ENCODE measurements at regions not wholly inside any gene's neighbourhood (a gene's known extent, or its start where the extent isn't known, plus 50 kb on each side); places are given as distances from the start of the nearest gene placed in this dataset.

GRCh38 chr13:50116430-50116973 lies 101.3 kb downstream of the KCNRG start:
- peak; percentile 29 for DNase-seq (ENCODE audit: low read depth)
- no peak overlapping the region for H3K4me3 ChIP-seq (replicated peaks; ENCODE audit: low read depth, low read length)
- no peak for TF ChIP-seq CTCF (IDR thresholded peaks at IDR 0.05; ENCODE audit: low read length, missing control alignments)

- no peak for TF ChIP-seq CTCF (IDR thresholded peaks at IDR 0.05; ENCODE audit: low read length, missing control alignments)
- peak; percentile 65 for DNase-seq (ENCODE audit: low read depth)
Observed at GRCh38 chr13:50119591-50119990, 104.3 kb downstream of the KCNRG start.

GRCh38 chr13:50122455-50122854 lies 107.2 kb downstream of the KCNRG start:
- TF ChIP-seq CTCF (IDR thresholded peaks at IDR 0.05; ENCODE audit: low read length, missing control alignments), result no peak
- H3K4me3 ChIP-seq (replicated peaks; ENCODE audit: low read depth, low read length), result no peak overlapping the region
- no peak for DNase-seq (ENCODE audit: low read depth)

More at GRCh38 chr13:50119591-50119990, 104.3 kb downstream of the KCNRG start:
- H3K4me3 ChIP-seq (replicated peaks; ENCODE audit: low read depth, low read length), result no peak overlapping the region

- TF ChIP-seq CTCF (IDR thresholded peaks at IDR 0.05; ENCODE audit: low read length, missing control alignments), result no peak
- H3K4me3 ChIP-seq (replicated peaks; ENCODE audit: low read depth, low read length), result peak overlapping the region; percentile 64
Observed at GRCh38 chr13:50123002-50123401, 107.8 kb downstream of the KCNRG start.

GRCh38 chr13:50123515-50123861 lies 108.2 kb downstream of the KCNRG start:
- no peak for TF ChIP-seq CTCF (IDR thresholded peaks at IDR 0.05; ENCODE audit: low read length, missing control alignments)
- DNase-seq (ENCODE audit: low read depth), result no peak
- peak overlapping the region; percentile 64 for H3K4me3 ChIP-seq (replicated peaks; ENCODE audit: low read depth, low read length)

More at GRCh38 chr13:50123002-50123401, 107.8 kb downstream of the KCNRG start:
- DNase-seq (ENCODE audit: low read depth), result no peak

GRCh38 chr13:50123862-50124535 lies 108.8 kb downstream of the KCNRG start:
- H3K4me3 ChIP-seq (replicated peaks; ENCODE audit: low read depth, low read length), result peak overlapping the region; percentile 64
- DNase-seq (ENCODE audit: low read depth), result peak; percentile 97
- no peak for TF ChIP-seq CTCF (IDR thresholded peaks at IDR 0.05; ENCODE audit: low read length, missing control alignments)

All from fibroblast of pulmonary artery (primary cell).